ENCODE measurements at regions not wholly inside any gene's neighbourhood (a gene's known extent, or its start where the extent isn't known, plus 50 kb on each side); places are given as distances from the start of the nearest gene placed in this dataset.

DNA sequence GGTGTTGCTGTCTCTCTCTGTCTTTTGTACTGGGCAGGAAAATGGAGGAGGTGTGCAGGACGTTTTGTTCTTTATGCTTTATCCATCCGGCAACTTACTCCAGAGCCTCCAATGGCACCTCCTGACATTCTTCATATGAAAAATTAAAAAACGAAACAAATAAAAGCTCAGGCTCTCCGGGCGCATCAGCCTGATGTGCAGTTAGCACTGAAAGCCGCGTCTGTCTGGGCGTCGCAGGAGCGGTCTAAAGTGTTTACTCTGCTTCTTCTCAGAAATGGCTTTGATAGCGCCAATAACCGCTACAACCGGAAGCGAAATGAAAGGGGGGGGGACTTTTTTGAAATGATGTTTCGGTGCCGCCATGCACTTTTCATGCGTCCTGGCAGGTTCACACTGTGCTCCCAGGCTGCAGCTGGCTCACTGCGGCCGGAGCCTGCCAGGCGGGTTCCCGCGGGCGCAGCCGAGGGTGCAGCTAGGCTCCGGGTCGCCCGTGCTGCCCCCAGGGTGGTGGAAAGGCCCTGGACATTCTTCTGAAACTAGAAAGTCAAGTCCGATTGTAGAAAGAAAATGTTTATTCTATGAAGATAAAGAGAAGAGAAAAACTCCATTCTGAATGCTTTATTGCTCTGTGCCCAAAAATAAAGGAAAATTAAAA lies 407.7 kb upstream of the IRX1 start:
- DNase-seq, result no peak
- H3K9ac ChIP-seq, result no peak overlapping the region
- H3K27ac ChIP-seq, result no peak overlapping the region
- H2AFZ ChIP-seq, result no peak overlapping the region
- H3K9me2 ChIP-seq (ENCODE audit: insufficient read depth), result no peaks in the 10 kb centered on the region
- no peaks in the 10 kb centered on the region for H3K79me2 ChIP-seq (ENCODE audit: insufficient read depth)
- H3K9me3 ChIP-seq (ENCODE audit: low read depth), result no peaks in the 10 kb centered on the region
- H3K4me2 ChIP-seq (ENCODE audit: unreplicated experiment), result no peak overlapping the region
- H3K27me3 ChIP-seq (replicated peaks; ENCODE audit: insufficient read depth), result no peaks in the 10 kb centered on the region
- H3K4me3 ChIP-seq, result no peak overlapping the region
- H4K20me1 ChIP-seq (ENCODE audit: insufficient read depth), result no peaks in the 10 kb centered on the region
- H3K4me1 ChIP-seq (ENCODE audit: insufficient read depth), result no peaks in the 10 kb centered on the region
- H3F3A ChIP-seq (ENCODE audit: insufficient read depth), result no peaks in the 10 kb centered on the region
- in situ Hi-C loops (cut with MboI), result no loop called here
- WGBS, 2 experiments (ENCODE audit: low coverage in 1 of 2, low lambda C conversion rate in 2 of 2, missing lambda C conversion rate in 2 of 2), result 71 to 72% methylated on average over 28 of the region's 28 CpGs
- H3K36me3 ChIP-seq (ENCODE audit: low read depth), result no peaks in the 10 kb centered on the region
- TF ChIP-seq EZH2phosphoT487 (IDR thresholded peaks at IDR 0.05; ENCODE audit: insufficient read depth, low read depth) (no peak), EZH2 (IDR thresholded peaks at IDR 0.05; ENCODE audit: insufficient read depth, poor library complexity, severe bottlenecking) (no peak)

GRCh38 chr5:3186736-3187405 lies 408.8 kb upstream of the IRX1 start:
- no peaks in the 10 kb centered on the region for H3K9me2 ChIP-seq (ENCODE audit: insufficient read depth)
- no peak overlapping the region for H3K4me2 ChIP-seq (ENCODE audit: unreplicated experiment)
- H3K9me3 ChIP-seq (ENCODE audit: low read depth), result no peaks in the 10 kb centered on the region
- TF ChIP-seq EZH2 (IDR thresholded peaks at IDR 0.05; ENCODE audit: insufficient read depth, poor library complexity, severe bottlenecking) (no peak), EZH2phosphoT487 (IDR thresholded peaks at IDR 0.05; ENCODE audit: insufficient read depth, low read depth) (no peak)
- no peak overlapping the region for H2AFZ ChIP-seq
- no peak for DNase-seq
- in situ Hi-C loops (cut with MboI), result no loop called here
- no peaks in the 10 kb centered on the region for H3F3A ChIP-seq (ENCODE audit: insufficient read depth)
- H3K4me3 ChIP-seq, result no peak overlapping the region
- WGBS, 2 experiments (ENCODE audit: low coverage in 1 of 2, low lambda C conversion rate in 2 of 2, missing lambda C conversion rate in 2 of 2), result 38 to 39% methylated on average over 12 of the region's 12 CpGs
- H4K20me1 ChIP-seq (ENCODE audit: insufficient read depth), result no peaks in the 10 kb centered on the region
- no peaks in the 10 kb centered on the region for H3K4me1 ChIP-seq (ENCODE audit: insufficient read depth)
- H3K27ac ChIP-seq, result no peak overlapping the region
- no peaks in the 10 kb centered on the region for H3K27me3 ChIP-seq (replicated peaks; ENCODE audit: insufficient read depth)
- no peaks in the 10 kb centered on the region for H3K36me3 ChIP-seq (ENCODE audit: low read depth)
- H3K79me2 ChIP-seq (ENCODE audit: insufficient read depth), result no peaks in the 10 kb centered on the region
- no peak overlapping the region for H3K9ac ChIP-seq

- no peaks in the 10 kb centered on the region for H3K36me3 ChIP-seq (ENCODE audit: low read depth)
- no peak for TF ChIP-seq EZH2 (IDR thresholded peaks at IDR 0.05; ENCODE audit: insufficient read depth, poor library complexity, severe bottlenecking)
- TF ChIP-seq EZH2phosphoT487 (IDR thresholded peaks at IDR 0.05; ENCODE audit: insufficient read depth, low read depth), result no peak
- H3F3A ChIP-seq (ENCODE audit: insufficient read depth), result no peaks in the 10 kb centered on the region
- no peaks in the 10 kb centered on the region for H3K79me2 ChIP-seq (ENCODE audit: insufficient read depth)
- H2AFZ ChIP-seq, result no peak overlapping the region
- H3K9me2 ChIP-seq (ENCODE audit: insufficient read depth), result no peaks in the 10 kb centered on the region
- no peak overlapping the region for H3K9ac ChIP-seq
- H3K4me1 ChIP-seq (ENCODE audit: insufficient read depth), result no peaks in the 10 kb centered on the region
- in situ Hi-C loops (cut with MboI), result no loop called here
- 51 to 57% methylated on average over 7 of the region's 7 CpGs for WGBS, 2 experiments (ENCODE audit: low coverage in 1 of 2, low lambda C conversion rate in 2 of 2, missing lambda C conversion rate in 2 of 2)
- DNase-seq, result no peak
- no peak overlapping the region for H3K4me2 ChIP-seq (ENCODE audit: unreplicated experiment)
- no peaks in the 10 kb centered on the region for H3K9me3 ChIP-seq (ENCODE audit: low read depth)
- H3K4me3 ChIP-seq, result no peak overlapping the region
- no peak overlapping the region for H3K27ac ChIP-seq
- no peaks in the 10 kb centered on the region for H4K20me1 ChIP-seq (ENCODE audit: insufficient read depth)
- no peaks in the 10 kb centered on the region for H3K27me3 ChIP-seq (replicated peaks; ENCODE audit: insufficient read depth)
Measured at GRCh38 chr5:3186156-3186555, 409.5 kb upstream of the IRX1 start.

GRCh38 chr5:3185488-3185887 lies 410.1 kb upstream of the IRX1 start:
- H3K79me2 ChIP-seq (ENCODE audit: insufficient read depth), result no peaks in the 10 kb centered on the region
- in situ Hi-C loops (cut with MboI), result no loop called here
- H3K9me3 ChIP-seq (ENCODE audit: low read depth), result no peaks in the 10 kb centered on the region
- WGBS, 2 experiments (ENCODE audit: low coverage in 1 of 2, low lambda C conversion rate in 2 of 2, missing lambda C conversion rate in 2 of 2), result 21 to 22% methylated on average over 12 of the region's 12 CpGs
- no peak overlapping the region for H2AFZ ChIP-seq
- H3K4me1 ChIP-seq (ENCODE audit: insufficient read depth), result no peaks in the 10 kb centered on the region
- H3K4me2 ChIP-seq (ENCODE audit: unreplicated experiment), result no peak overlapping the region
- no peak overlapping the region for H3K27ac ChIP-seq
- no peak overlapping the region for H3K4me3 ChIP-seq
- no peak for TF ChIP-seq EZH2phosphoT487 (IDR thresholded peaks at IDR 0.05; ENCODE audit: insufficient read depth, low read depth)
- no peak for TF ChIP-seq EZH2 (IDR thresholded peaks at IDR 0.05; ENCODE audit: insufficient read depth, poor library complexity, severe bottlenecking)
- no peaks in the 10 kb centered on the region for H3K27me3 ChIP-seq (replicated peaks; ENCODE audit: insufficient read depth)
- H3F3A ChIP-seq (ENCODE audit: insufficient read depth), result no peaks in the 10 kb centered on the region
- no peaks in the 10 kb centered on the region for H3K36me3 ChIP-seq (ENCODE audit: low read depth)
- no peak for DNase-seq
- H4K20me1 ChIP-seq (ENCODE audit: insufficient read depth), result no peaks in the 10 kb centered on the region
- H3K9me2 ChIP-seq (ENCODE audit: insufficient read depth), result no peaks in the 10 kb centered on the region
- no peak overlapping the region for H3K9ac ChIP-seq

All from GM23248 (cell line).